Transverse colon (tissue), 4 donors: ENCODE measurements at regions not wholly inside any gene's neighbourhood (a gene's known extent, or its start where the extent isn't known, plus 50 kb on each side); places are given as distances from the start of the nearest gene placed in this dataset.
"Not testable (repeated sequence)": the region's sequence is repeated elsewhere in the genome, so short reads cannot be mapped to it uniquely, and the experiment has no call there.

Experiments
- DNase-seq: peaks from one replicate; pipeline ENCODE4 v3.0.0-alpha.2; 2019
- H3K27ac ChIP-seq, 4 donors: fragments of 200-600 bp; sonication (generic); 2 replicates each; pipeline ENCODE4 v1.5.1; 2016 to 2018; ENCODE audit warnings: inconsistent platforms in 4 of 4
- H3K27me3 ChIP-seq: fragments of 200-600 bp; sonication (generic); 2 replicates; pipeline ENCODE4 v1.5.1; 2017; ENCODE audit warnings: inconsistent platforms
- H3K36me3 ChIP-seq, 4 donors: fragments of 200-600 bp; sonication (generic); 2 replicates each; pipeline ENCODE4 v1.5.1; 2017 to 2019; ENCODE audit warnings: inconsistent platforms in 4 of 4
- H3K4me1 ChIP-seq, 4 donors: fragments of 200-600 bp; sonication (generic); 2 replicates each; pipeline ENCODE4 v1.5.1; 2017 to 2020; ENCODE audit warnings: inconsistent platforms in 4 of 4
- H3K4me3 ChIP-seq, 4 donors: fragments of 200-600 bp; sonication (generic); 1 replicate in 1 of 4; 2 replicates in 3 of 4; pipeline versions ENCODE4 v1.5.1 to v1.6.1; 2017 to 2019; ENCODE audit warnings: inconsistent platforms in 4 of 4
- H3K9me3 ChIP-seq, 2 donors: fragments of 200-600 bp; sonication (generic); 2 replicates each; pipeline ENCODE4 v1.5.1; 2017 to 2019; ENCODE audit warnings: inconsistent platforms in 2 of 2
- CTCF ChIP-seq, 5 experiments: fragments of 200-600 bp in 3 of 5; fragments of 450-650 bp in 2 of 5; sonication (generic) in 3 of 5; IDR thresholded peaks; 1 replicate in 2 of 5; 2 replicates in 3 of 5; pipeline ENCODE4 v1.5.1; 2016 to 2017; ENCODE audit warnings: antibody characterized with exemption in 5 of 5, inconsistent platforms in 3 of 5, mild to moderate bottlenecking in 2 of 5, moderate library complexity in 1 of 5
- EP300 ChIP-seq: sonication (generic); formaldehyde crosslinking; IDR thresholded peaks from one replicate; pipeline ENCODE4 v1.6.1; 2017; ENCODE audit warnings: antibody characterized with exemption, low read depth
- POLR2A ChIP-seq: fragments of 450-650 bp; IDR thresholded peaks from one replicate; pipeline ENCODE4 v1.6.1; 2016; ENCODE audit warnings: antibody characterized with exemption, mild to moderate bottlenecking, moderate library complexity
- POLR2AphosphoS5 ChIP-seq, 3 donors: sonication (generic); formaldehyde crosslinking; IDR thresholded peaks; one replicate each; pipeline ENCODE4 v1.6.1; 2016; ENCODE audit warnings: antibody characterized with exemption in 3 of 3
- WGBS, 2 donors: methylation state at CpG; one replicate each; pipeline ENCODE4 v1.1.5; 2018; ENCODE audit warnings: low coverage in 1 of 2; 5-methylcytosine and 5-hydroxymethylcytosine counted together
- in situ Hi-C, 4 donors: fragments of 200-750 bp; cut with MboI; loops; one replicate each; pipeline versions ENCODE4 v1.15.0 to v1.15.1; 2017; ENCODE audit warnings: low sequenced_read_pairs in 3 of 4, low pct_ligation_motif_present in 1 of 4, low pct_unique_long_range_greater_than_20kb in 1 of 4
- intact Hi-C: fragments of 100-400 bp; cut with DNase I; formaldehyde crosslinking; loops from one replicate; pipeline ENCODE4 v1.15.1; 2023; ENCODE audit warnings: low total_unique reads

GRCh38 chr3:102353148-102353547, 81.7 kb upstream of the ZPLD1 start:
- no peaks in the 10 kb centered on the region for H3K9me3 ChIP-seq
- no peak overlapping the region for H3K4me3 ChIP-seq
- in situ Hi-C loops = no loop called here
- no peaks in the 10 kb centered on the region for H3K36me3 ChIP-seq
- H3K27ac ChIP-seq = no peak overlapping the region
- no peaks in the 10 kb centered on the region for H3K27me3 ChIP-seq
- TF ChIP-seq CTCF (IDR thresholded peaks at IDR 0.05) (no peak), POLR2A (no peak), EP300 (no peak), POLR2AphosphoS5 (IDR thresholded peaks at IDR 0.05) (no peak)
- DNase-seq = no peak
- no peaks in the 10 kb centered on the region for H3K4me1 ChIP-seq
- intact Hi-C loops = loop anchor here (5.0 to 10.0 kb wide), 2 partner anchors 1362 to 1516 kb away; no protein-coding TSS in a partner anchor
- WGBS, 2 donors = 71% methylated on average over 4 of the region's 4 CpGs; no CpG with 5 or more reads in 1 of the 2 donors

GRCh38 chr3:102353805-102354204, 81.0 kb upstream of the ZPLD1 start:
- intact Hi-C loops (loop anchor here (5.0 to 10.0 kb wide), 2 partner anchors 1361 to 1517 kb away; no protein-coding TSS in a partner anchor), in situ Hi-C loops (no loop called here)
- TF ChIP-seq EP300 = no peak
- no peak for TF ChIP-seq POLR2A
- TF ChIP-seq POLR2AphosphoS5 (IDR thresholded peaks at IDR 0.05) = no peak
- TF ChIP-seq CTCF (IDR thresholded peaks at IDR 0.05) = no peak
- Histone ChIP-seq H3K27ac (no peak overlapping the region), H3K27me3 (no peaks in the 10 kb centered on the region), H3K4me3 (no peak overlapping the region), H3K4me1 (no peaks in the 10 kb centered on the region), H3K9me3 (no peaks in the 10 kb centered on the region), H3K36me3 (no peaks in the 10 kb centered on the region)
- no peak for DNase-seq
- WGBS, 2 donors = 50 to 62% methylated on average over 1 of the region's 1 CpG

- no peaks in the 10 kb centered on the region for H3K27me3 ChIP-seq
- no peak overlapping the region for H3K4me3 ChIP-seq
- in situ Hi-C loops = no loop called here
- no peaks in the 10 kb centered on the region for H3K9me3 ChIP-seq
- TF ChIP-seq POLR2AphosphoS5 (IDR thresholded peaks at IDR 0.05) (no peak), POLR2A (no peak), EP300 (no peak), CTCF (IDR thresholded peaks at IDR 0.05) (no peak)
- intact Hi-C loops = loop anchor here (5.0 to 10.0 kb wide), 2 partner anchors 1360 to 1518 kb away; no protein-coding TSS in a partner anchor
- no peak for DNase-seq
- no peak overlapping the region for H3K27ac ChIP-seq
- no peaks in the 10 kb centered on the region for H3K4me1 ChIP-seq
- H3K36me3 ChIP-seq = no peaks in the 10 kb centered on the region
Measured at GRCh38 chr3:102354818-102355515, 79.8 kb upstream of the ZPLD1 start.

GRCh38 chr3:102356506-102356905, 78.3 kb upstream of the ZPLD1 start:
- Histone ChIP-seq H3K36me3 (no peaks in the 10 kb centered on the region), H3K9me3 (no peaks in the 10 kb centered on the region), H3K27me3 (no peaks in the 10 kb centered on the region), H3K27ac (no peak overlapping the region), H3K4me1 (no peaks in the 10 kb centered on the region), H3K4me3 (no peak overlapping the region)
- intact Hi-C loops (loop anchor here (10.0 kb wide), 1 partner anchor 1358 kb away; no protein-coding TSS in a partner anchor), in situ Hi-C loops (no loop called here)
- no peak for TF ChIP-seq POLR2AphosphoS5 (IDR thresholded peaks at IDR 0.05)
- no peak for TF ChIP-seq POLR2A
- no peak for TF ChIP-seq EP300
- 71 to 82% methylated on average over 2 of the region's 2 CpGs for WGBS, 2 donors
- DNase-seq = no peak

- 84 to 88% methylated on average over 9 of the region's 9 CpGs for WGBS, 2 donors
- intact Hi-C loops = loop anchor here (10.0 kb wide), 1 partner anchor 1357 kb away; no protein-coding TSS in a partner anchor
- H3K36me3 ChIP-seq, in situ Hi-C loops, H3K9me3 ChIP-seq, H3K4me3 ChIP-seq, DNase-seq, H3K4me1 ChIP-seq, H3K27me3 ChIP-seq, H3K27ac ChIP-seq: not testable (repeated sequence)
Measured at GRCh38 chr3:102357313-102357712, 77.5 kb upstream of the ZPLD1 start.
